PFSK-1 (cell line): ENCODE measurements at regions not wholly inside any gene's neighbourhood (a gene's known extent, or its start where the extent isn't known, plus 50 kb on each side); places are given as distances from the start of the nearest gene placed in this dataset.

Source experiments
- POLR2AphosphoS5 ChIP-seq: IDR thresholded peaks from 2 replicates; pipeline ENCODE4 v1.6.1; 2012; ENCODE audit warnings: low read depth, mild to moderate bottlenecking, control low read depth, low read length, moderate library complexity
- TAF1 ChIP-seq: IDR thresholded peaks from 2 replicates; pipeline ENCODE4 v1.6.1; 2012; ENCODE audit warnings: low read length, control low read depth, borderline replicate concordance; ENCODE audit not compliant: insufficient read depth
- TF ChIP-seq, protein P1 (sequence below), 2 experiments: IDR thresholded peaks; 2 replicates each; pipeline versions ENCODE4 v1.6.1 to v1.8.0; 2011 to 2012; ENCODE audit warnings: low read depth in 2 of 2, low read length in 2 of 2, control low read depth in 1 of 2, inconsistent platforms in 1 of 2, mild to moderate bottlenecking in 1 of 2, moderate library complexity in 1 of 2; ENCODE audit not compliant: insufficient read depth in 1 of 2

DNA sequence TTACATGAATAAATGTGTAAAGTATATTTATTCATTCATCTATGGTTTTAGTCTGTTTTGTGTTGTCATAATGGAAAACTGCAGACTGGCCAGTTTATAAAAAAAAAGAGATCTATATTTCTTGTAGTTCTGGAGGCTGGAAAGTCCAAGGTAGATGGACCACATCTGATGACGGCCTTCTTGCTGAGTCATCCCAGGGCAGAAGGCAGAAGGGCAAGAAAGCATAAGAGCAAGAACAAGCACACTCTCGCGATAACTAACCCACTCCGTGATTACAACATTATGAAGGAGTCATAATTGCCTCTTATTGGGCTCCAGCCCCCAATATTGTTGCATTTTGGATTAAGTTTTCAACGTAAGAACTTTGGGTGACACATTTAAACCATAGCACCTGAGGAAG, 180.4 kb upstream of the DAB2 start:
- TF ChIP-seq POLR2AphosphoS5: no peak
- TF ChIP-seq, protein P1, sequence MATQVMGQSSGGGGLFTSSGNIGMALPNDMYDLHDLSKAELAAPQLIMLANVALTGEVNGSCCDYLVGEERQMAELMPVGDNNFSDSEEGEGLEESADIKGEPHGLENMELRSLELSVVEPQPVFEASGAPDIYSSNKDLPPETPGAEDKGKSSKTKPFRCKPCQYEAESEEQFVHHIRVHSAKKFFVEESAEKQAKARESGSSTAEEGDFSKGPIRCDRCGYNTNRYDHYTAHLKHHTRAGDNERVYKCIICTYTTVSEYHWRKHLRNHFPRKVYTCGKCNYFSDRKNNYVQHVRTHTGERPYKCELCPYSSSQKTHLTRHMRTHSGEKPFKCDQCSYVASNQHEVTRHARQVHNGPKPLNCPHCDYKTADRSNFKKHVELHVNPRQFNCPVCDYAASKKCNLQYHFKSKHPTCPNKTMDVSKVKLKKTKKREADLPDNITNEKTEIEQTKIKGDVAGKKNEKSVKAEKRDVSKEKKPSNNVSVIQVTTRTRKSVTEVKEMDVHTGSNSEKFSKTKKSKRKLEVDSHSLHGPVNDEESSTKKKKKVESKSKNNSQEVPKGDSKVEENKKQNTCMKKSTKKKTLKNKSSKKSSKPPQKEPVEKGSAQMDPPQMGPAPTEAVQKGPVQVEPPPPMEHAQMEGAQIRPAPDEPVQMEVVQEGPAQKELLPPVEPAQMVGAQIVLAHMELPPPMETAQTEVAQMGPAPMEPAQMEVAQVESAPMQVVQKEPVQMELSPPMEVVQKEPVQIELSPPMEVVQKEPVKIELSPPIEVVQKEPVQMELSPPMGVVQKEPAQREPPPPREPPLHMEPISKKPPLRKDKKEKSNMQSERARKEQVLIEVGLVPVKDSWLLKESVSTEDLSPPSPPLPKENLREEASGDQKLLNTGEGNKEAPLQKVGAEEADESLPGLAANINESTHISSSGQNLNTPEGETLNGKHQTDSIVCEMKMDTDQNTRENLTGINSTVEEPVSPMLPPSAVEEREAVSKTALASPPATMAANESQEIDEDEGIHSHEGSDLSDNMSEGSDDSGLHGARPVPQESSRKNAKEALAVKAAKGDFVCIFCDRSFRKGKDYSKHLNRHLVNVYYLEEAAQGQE (IDR thresholded peaks at IDR 0.05; ENCODE audit: insufficient read depth in 1 of 2, low read depth in 2 of 2, low read length in 2 of 2): no peak
- TF ChIP-seq TAF1: no peak
